ENCODE measurements at regions not wholly inside any gene's neighbourhood (a gene's known extent, or its start where the extent isn't known, plus 50 kb on each side); places are given as distances from the start of the nearest gene placed in this dataset.

- H2AFZ ChIP-seq (ENCODE audit: low read length) = no peak overlapping the region
- no peak for TF ChIP-seq EZH2 (IDR thresholded peaks at IDR 0.05; ENCODE audit: borderline replicate concordance, low read length)
- TF ChIP-seq CTCF (IDR thresholded peaks at IDR 0.05; ENCODE audit: low read length) = no peak
- no peak overlapping the region for H3K9ac ChIP-seq (ENCODE audit: low read length)
- H3K9me3 ChIP-seq (ENCODE audit: low read length) = no peaks in the 10 kb centered on the region
- no peaks in the 10 kb centered on the region for H3K27me3 ChIP-seq (ENCODE audit: insufficient read depth, low read length)
- no peaks in the 10 kb centered on the region for H4K20me1 ChIP-seq (ENCODE audit: insufficient read depth, low read length)
- no peaks in the 10 kb centered on the region for H3K9me2 ChIP-seq (ENCODE audit: low read depth, low read length)
- no peak overlapping the region for H3K4me2 ChIP-seq (ENCODE audit: low read length)
- H3K36me3 ChIP-seq (ENCODE audit: insufficient read depth, low read length) = no peaks in the 10 kb centered on the region
- no peaks in the 10 kb centered on the region for H3K79me2 ChIP-seq (ENCODE audit: insufficient read depth, low read length)
- H3K4me1 ChIP-seq (ENCODE audit: insufficient read depth, low read length, severe bottlenecking) = no peaks in the 10 kb centered on the region
- H3K4me3 ChIP-seq (ENCODE audit: low read depth, low read length, poor library complexity, severe bottlenecking) = no peak overlapping the region
- no peak overlapping the region for H3K27ac ChIP-seq (ENCODE audit: low read depth, low read length, poor library complexity, severe bottlenecking)
- no peaks in the 10 kb centered on the region for H3F3A ChIP-seq (ENCODE audit: insufficient read depth, low read length)
Observed at GRCh38 chr7:124597509-124597908, 168.1 kb downstream of the GPR37 start.

GRCh38 chr7:124596881-124597280 lies 168.7 kb downstream of the GPR37 start:
- H3K9me2 ChIP-seq (ENCODE audit: low read depth, low read length) = no peaks in the 10 kb centered on the region
- H3K27ac ChIP-seq (ENCODE audit: low read depth, low read length, poor library complexity, severe bottlenecking) = no peak overlapping the region
- no peaks in the 10 kb centered on the region for H3K27me3 ChIP-seq (ENCODE audit: insufficient read depth, low read length)
- H3F3A ChIP-seq (ENCODE audit: insufficient read depth, low read length) = no peaks in the 10 kb centered on the region
- no peak overlapping the region for H3K9ac ChIP-seq (ENCODE audit: low read length)
- no peaks in the 10 kb centered on the region for H3K79me2 ChIP-seq (ENCODE audit: insufficient read depth, low read length)
- TF ChIP-seq CTCF (IDR thresholded peaks at IDR 0.05; ENCODE audit: low read length) = no peak
- no peak for TF ChIP-seq EZH2 (IDR thresholded peaks at IDR 0.05; ENCODE audit: borderline replicate concordance, low read length)
- H4K20me1 ChIP-seq (ENCODE audit: insufficient read depth, low read length) = no peaks in the 10 kb centered on the region
- no peak overlapping the region for H3K4me3 ChIP-seq (ENCODE audit: low read depth, low read length, poor library complexity, severe bottlenecking)
- no peak overlapping the region for H2AFZ ChIP-seq (ENCODE audit: low read length)
- no peaks in the 10 kb centered on the region for H3K9me3 ChIP-seq (ENCODE audit: low read length)
- no peaks in the 10 kb centered on the region for H3K36me3 ChIP-seq (ENCODE audit: insufficient read depth, low read length)
- H3K4me2 ChIP-seq (ENCODE audit: low read length) = no peak overlapping the region
- H3K4me1 ChIP-seq (ENCODE audit: insufficient read depth, low read length, severe bottlenecking) = no peaks in the 10 kb centered on the region

GRCh38 chr7:124590814-124591213 lies 174.8 kb downstream of the GPR37 start:
- Histone ChIP-seq H3K79me2 (ENCODE audit: insufficient read depth, low read length) (no peaks in the 10 kb centered on the region), H3K9me2 (ENCODE audit: low read depth, low read length) (no peaks in the 10 kb centered on the region), H3K4me1 (ENCODE audit: insufficient read depth, low read length, severe bottlenecking) (no peaks in the 10 kb centered on the region), H3F3A (ENCODE audit: insufficient read depth, low read length) (no peaks in the 10 kb centered on the region), H3K4me2 (ENCODE audit: low read length) (no peak overlapping the region), H4K20me1 (ENCODE audit: insufficient read depth, low read length) (no peaks in the 10 kb centered on the region), H3K27ac (ENCODE audit: low read depth, low read length, poor library complexity, severe bottlenecking) (no peak overlapping the region), H3K9ac (ENCODE audit: low read length) (no peak overlapping the region), H3K27me3 (ENCODE audit: insufficient read depth, low read length) (no peaks in the 10 kb centered on the region), H2AFZ (ENCODE audit: low read length) (no peak overlapping the region), H3K36me3 (ENCODE audit: insufficient read depth, low read length) (no peaks in the 10 kb centered on the region), H3K9me3 (ENCODE audit: low read length) (no peaks in the 10 kb centered on the region), H3K4me3 (ENCODE audit: low read depth, low read length, poor library complexity, severe bottlenecking) (no peak overlapping the region)
- no peak for TF ChIP-seq CTCF (IDR thresholded peaks at IDR 0.05; ENCODE audit: low read length)
- no peak for TF ChIP-seq EZH2 (IDR thresholded peaks at IDR 0.05; ENCODE audit: borderline replicate concordance, low read length)

All from OCI-LY1 (cell line).